Endothelial cell of umbilical vein (primary cell): ENCODE measurements at regions not wholly inside any gene's neighbourhood (a gene's known extent, or its start where the extent isn't known, plus 50 kb on each side); places are given as distances from the start of the nearest gene placed in this dataset.

Source experiments
- BruUV-seq: library from RNA; stranded (reverse); fragments of 400-500 nt; replicated peaks from 2 replicates; lab custom pipeline; 2021; lab: Mats Ljungman, UMichigan
- CTCF ChIA-PET: fragments of 300-600, 350-600 bp; sonication (Branson Sonifier 250); formaldehyde crosslinking; loops from one replicate; lab custom pipeline; 2021; ENCODE audit warnings: antibody characterized with exemption, inconsistent platforms; lab: Charles Lee
- POLR2A ChIA-PET: fragments of 300-600, 350-600 bp; sonication (Branson Sonifier 250); formaldehyde crosslinking; loops from one replicate; lab custom pipeline; 2021; ENCODE audit warnings: antibody characterized with exemption, inconsistent platforms; lab: Charles Lee
- DNase-seq: peaks from one replicate; pipeline ENCODE4 v3.0.0-alpha.2; 2011; ENCODE audit warnings: low read depth, low spot score
- FAIRE-seq: peaks from 2 replicates; lab custom pipeline; 2011; peaks lifted over from hg19 to GRCh38; lab: Jason Lieb, UNC
- H2AFZ ChIP-seq: 2 replicates; pipeline ENCODE4 v1.6.0; 2012; ENCODE audit warnings: low read depth, low read length, control low read depth, inconsistent platforms
- H3K27ac ChIP-seq: 2 replicates; pipeline ENCODE4 v1.5.1; 2011; ENCODE audit warnings: low read depth, mild to moderate bottlenecking, control low read depth, low read length, moderate library complexity; ENCODE audit not compliant: insufficient read depth
- H3K27me3 ChIP-seq, 2 experiments: 2 replicates each; pipeline versions ENCODE4 v1.6.0 to v1.6.1; 2011; ENCODE audit warnings: low read length in 2 of 2, mixed read lengths in 1 of 2; ENCODE audit not compliant: control insufficient read depth in 2 of 2, insufficient read depth in 2 of 2
- H3K36me3 ChIP-seq, 2 experiments: 2 replicates in 1 of 2; 3 replicates in 1 of 2; pipeline ENCODE4 v1.5.1; 2011; ENCODE audit warnings: low read length in 2 of 2, mild to moderate bottlenecking in 1 of 2, moderate library complexity in 1 of 2; ENCODE audit not compliant: control insufficient read depth in 2 of 2, insufficient read depth in 2 of 2; ENCODE audit errors: extremely low read depth in 1 of 2
- H3K4me1 ChIP-seq: 3 replicates; pipeline ENCODE4 v1.5.1; 2011; ENCODE audit warnings: mild to moderate bottlenecking, low read length; ENCODE audit not compliant: control insufficient read depth, insufficient read depth; ENCODE audit errors: extremely low read depth
- H3K4me2 ChIP-seq: 2 replicates; pipeline ENCODE4 v1.6.1; 2011; ENCODE audit warnings: low read length, control low read depth, mixed read lengths; ENCODE audit not compliant: insufficient read depth
- H3K4me3 ChIP-seq, 3 experiments: fragments of 200-600 bp in 1 of 3; sonication (generic), shearing (Covaris generic) in 1 of 3; replicated peaks in 1 of 3; 2 replicates each; pipeline ENCODE4 v1.5.1; 2011 to 2016; ENCODE audit warnings: control low read depth in 3 of 3, low read length in 3 of 3, mild to moderate bottlenecking in 2 of 3, inconsistent platforms in 1 of 3, low read depth in 1 of 3, moderate library complexity in 1 of 3; ENCODE audit not compliant: insufficient read depth in 1 of 3
- H3K79me2 ChIP-seq: 2 replicates; pipeline ENCODE4 v1.6.0; 2012; ENCODE audit warnings: low read length, inconsistent platforms; ENCODE audit not compliant: control insufficient read depth, insufficient read depth
- H3K9ac ChIP-seq: replicated peaks from 2 replicates; pipeline ENCODE3; 2011; ENCODE audit warnings: low read length, control low read depth; ENCODE audit not compliant: insufficient read depth; ENCODE audit errors: extremely low read depth
- H3K9me1 ChIP-seq: replicated peaks from 3 replicates; pipeline ENCODE4 v1.6.0; 2011; ENCODE audit warnings: mild to moderate bottlenecking, low read length; ENCODE audit not compliant: control insufficient read depth, insufficient read depth; ENCODE audit errors: extremely low read depth
- H3K9me3 ChIP-seq: replicated peaks from 2 replicates; pipeline ENCODE4 v1.5.1; 2012; ENCODE audit warnings: low read length, inconsistent platforms; ENCODE audit not compliant: control insufficient read depth, insufficient read depth
- H4K20me1 ChIP-seq: replicated peaks from 2 replicates; pipeline ENCODE3; 2011; ENCODE audit warnings: mild to moderate bottlenecking, low read length; ENCODE audit not compliant: control insufficient read depth, insufficient read depth; ENCODE audit errors: extremely low read depth
- EZH2 ChIP-seq: IDR thresholded peaks from 2 replicates; pipeline ENCODE4 v1.6.1; 2012; ENCODE audit warnings: borderline replicate concordance, low read depth, mild to moderate bottlenecking, moderate library complexity, low read length, inconsistent platforms; ENCODE audit not compliant: severe bottlenecking
- FOS ChIP-seq: IDR thresholded peaks from 2 replicates; pipeline ENCODE4 v1.6.1; 2011; ENCODE audit warnings: mild to moderate bottlenecking, low read length, moderate library complexity, borderline replicate concordance; ENCODE audit not compliant: insufficient read depth
- GATA2 ChIP-seq: IDR thresholded peaks from 2 replicates; pipeline ENCODE4 v1.7.0; 2011; ENCODE audit warnings: low read depth, mild to moderate bottlenecking, moderate library complexity, mixed read lengths, low read length; ENCODE audit not compliant: insufficient read length, insufficient read depth
- JUN ChIP-seq: IDR thresholded peaks from 2 replicates; pipeline ENCODE4 v1.6.1; 2011; ENCODE audit warnings: borderline replicate concordance, low read depth; ENCODE audit not compliant: insufficient read length, insufficient read depth
- MYC ChIP-seq: IDR thresholded peaks from one replicate; pipeline ENCODE4 v1.6.1; 2011; ENCODE audit warnings: mild to moderate bottlenecking, low read depth, low read length
- POLR2A ChIP-seq: IDR thresholded peaks from 2 replicates; pipeline ENCODE4 v1.6.1; 2012; ENCODE audit warnings: low read depth, mild to moderate bottlenecking, control low read depth, low read length
- POLR2AphosphoS5 ChIP-seq: IDR thresholded peaks from 2 replicates; pipeline ENCODE4 v1.6.1; 2012; ENCODE audit warnings: low read depth, mild to moderate bottlenecking, control low read depth, low read length, moderate library complexity; ENCODE audit not compliant: insufficient read depth
- dilution Hi-C: fragments of 300-500 bp; cut with MboI; formaldehyde crosslinking; loops from one replicate; pipeline ENCODE4 v1.15.0; 2019; ENCODE audit warnings: low sequenced_read_pairs; ENCODE audit not compliant: extremely low pct_ligation_motif_present
- intact Hi-C: fragments of 100-400 bp; cut with micrococcal nuclease; formaldehyde crosslinking; loops from one replicate; pipeline ENCODE4 v1.10.0; 2022
- TF ChIP-seq, protein P1 (sequence below): IDR thresholded peaks from 2 replicates; pipeline ENCODE4 v1.6.1; 2011; ENCODE audit not compliant: insufficient read depth, insufficient read length
- TF ChIP-seq, protein P2 (sequence below), 2 donors: IDR thresholded peaks; 1 replicate in 1 of 2; 2 replicates in 1 of 2; pipeline ENCODE4 v1.5.1; 2011; ENCODE audit warnings: low read length in 2 of 2, mild to moderate bottlenecking in 2 of 2, moderate library complexity in 2 of 2, control low read depth in 1 of 2, inconsistent platforms in 1 of 2, low read depth in 1 of 2; ENCODE audit not compliant: insufficient read depth in 1 of 2; ENCODE audit errors: extremely low read depth in 1 of 2

GRCh38 chr18:68054669-68055068 is 538.1 kb upstream of the DSEL start:
- no peaks in the 10 kb centered on the region for H3K27me3 ChIP-seq
- H3K9me1 ChIP-seq, result no peaks in the 10 kb centered on the region
- no peak overlapping the region for H3K4me2 ChIP-seq
- no peak for FAIRE-seq
- H2AFZ ChIP-seq, result no peak overlapping the region
- H3K27ac ChIP-seq, result no peak overlapping the region
- no peak overlapping the region for H3K9ac ChIP-seq
- H3K36me3 ChIP-seq, result no peaks in the 10 kb centered on the region
- no peaks in the 10 kb centered on the region for H3K79me2 ChIP-seq
- no peaks in the 10 kb centered on the region for H4K20me1 ChIP-seq
- no TSS peak for BruUV-seq
- no peak for DNase-seq
- dilution Hi-C loops (no loop called here), intact Hi-C loops (no loop called here)
- H3K4me3 ChIP-seq, result no peak overlapping the region
- no peaks in the 10 kb centered on the region for H3K4me1 ChIP-seq
- H3K9me3 ChIP-seq, result no peaks in the 10 kb centered on the region
- ChIA-PET CTCF (interaction anchor here (1.2 kb wide), 1 partner anchor 13 kb away, joined by 3 read pairs; no protein-coding TSS in a partner anchor), POLR2A (no interaction called here)
- TF ChIP-seq EZH2, result no peak
- no peak for TF ChIP-seq GATA2
- TF ChIP-seq POLR2AphosphoS5, result no peak
- TF ChIP-seq POLR2A, result no peak
- no peak for TF ChIP-seq FOS
- TF ChIP-seq MYC, result no peak
- TF ChIP-seq, protein P1, sequence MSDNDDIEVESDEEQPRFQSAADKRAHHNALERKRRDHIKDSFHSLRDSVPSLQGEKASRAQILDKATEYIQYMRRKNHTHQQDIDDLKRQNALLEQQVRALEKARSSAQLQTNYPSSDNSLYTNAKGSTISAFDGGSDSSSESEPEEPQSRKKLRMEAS, result no peak
- TF ChIP-seq, protein P2, sequence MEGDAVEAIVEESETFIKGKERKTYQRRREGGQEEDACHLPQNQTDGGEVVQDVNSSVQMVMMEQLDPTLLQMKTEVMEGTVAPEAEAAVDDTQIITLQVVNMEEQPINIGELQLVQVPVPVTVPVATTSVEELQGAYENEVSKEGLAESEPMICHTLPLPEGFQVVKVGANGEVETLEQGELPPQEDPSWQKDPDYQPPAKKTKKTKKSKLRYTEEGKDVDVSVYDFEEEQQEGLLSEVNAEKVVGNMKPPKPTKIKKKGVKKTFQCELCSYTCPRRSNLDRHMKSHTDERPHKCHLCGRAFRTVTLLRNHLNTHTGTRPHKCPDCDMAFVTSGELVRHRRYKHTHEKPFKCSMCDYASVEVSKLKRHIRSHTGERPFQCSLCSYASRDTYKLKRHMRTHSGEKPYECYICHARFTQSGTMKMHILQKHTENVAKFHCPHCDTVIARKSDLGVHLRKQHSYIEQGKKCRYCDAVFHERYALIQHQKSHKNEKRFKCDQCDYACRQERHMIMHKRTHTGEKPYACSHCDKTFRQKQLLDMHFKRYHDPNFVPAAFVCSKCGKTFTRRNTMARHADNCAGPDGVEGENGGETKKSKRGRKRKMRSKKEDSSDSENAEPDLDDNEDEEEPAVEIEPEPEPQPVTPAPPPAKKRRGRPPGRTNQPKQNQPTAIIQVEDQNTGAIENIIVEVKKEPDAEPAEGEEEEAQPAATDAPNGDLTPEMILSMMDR (IDR thresholded peaks at IDR 0.05; ENCODE audit: extremely low read depth in 1 of 2, insufficient read depth in 1 of 2, low read depth in 1 of 2, low read length in 2 of 2), result no peak
- no peak for TF ChIP-seq JUN
